ENCODE measurements at regions not wholly inside any gene's neighbourhood (a gene's known extent, or its start where the extent isn't known, plus 50 kb on each side); places are given as distances from the start of the nearest gene placed in this dataset.

DNA sequence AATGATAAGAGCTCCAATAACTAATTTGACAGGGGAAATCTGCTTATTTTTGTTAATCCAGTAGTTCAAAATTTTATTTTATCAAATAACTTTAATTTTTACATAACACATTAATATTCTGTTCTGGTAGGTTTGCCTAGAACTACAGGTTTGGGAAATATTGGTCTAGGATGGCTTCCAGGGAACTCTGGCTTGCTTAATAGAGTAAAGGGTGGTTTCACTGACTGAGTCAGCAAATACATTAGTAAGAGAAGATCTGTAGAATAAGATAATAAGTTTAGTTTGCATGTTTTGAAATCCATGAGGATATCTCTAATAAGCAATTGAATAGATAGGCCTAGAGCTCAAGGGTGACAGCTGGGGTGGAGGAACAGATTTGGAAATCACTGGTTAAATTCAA, 500.7 kb downstream of the ZNF674 start:
- no peak overlapping the region for H3K27ac ChIP-seq
- no peaks in the 10 kb centered on the region for H3K27me3 ChIP-seq
- TF ChIP-seq, protein P1, sequence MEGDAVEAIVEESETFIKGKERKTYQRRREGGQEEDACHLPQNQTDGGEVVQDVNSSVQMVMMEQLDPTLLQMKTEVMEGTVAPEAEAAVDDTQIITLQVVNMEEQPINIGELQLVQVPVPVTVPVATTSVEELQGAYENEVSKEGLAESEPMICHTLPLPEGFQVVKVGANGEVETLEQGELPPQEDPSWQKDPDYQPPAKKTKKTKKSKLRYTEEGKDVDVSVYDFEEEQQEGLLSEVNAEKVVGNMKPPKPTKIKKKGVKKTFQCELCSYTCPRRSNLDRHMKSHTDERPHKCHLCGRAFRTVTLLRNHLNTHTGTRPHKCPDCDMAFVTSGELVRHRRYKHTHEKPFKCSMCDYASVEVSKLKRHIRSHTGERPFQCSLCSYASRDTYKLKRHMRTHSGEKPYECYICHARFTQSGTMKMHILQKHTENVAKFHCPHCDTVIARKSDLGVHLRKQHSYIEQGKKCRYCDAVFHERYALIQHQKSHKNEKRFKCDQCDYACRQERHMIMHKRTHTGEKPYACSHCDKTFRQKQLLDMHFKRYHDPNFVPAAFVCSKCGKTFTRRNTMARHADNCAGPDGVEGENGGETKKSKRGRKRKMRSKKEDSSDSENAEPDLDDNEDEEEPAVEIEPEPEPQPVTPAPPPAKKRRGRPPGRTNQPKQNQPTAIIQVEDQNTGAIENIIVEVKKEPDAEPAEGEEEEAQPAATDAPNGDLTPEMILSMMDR (IDR thresholded peaks at IDR 0.05), result no peak
- H3K4me1 ChIP-seq, result no peaks in the 10 kb centered on the region
- H3K9me3 ChIP-seq, result peaks cover 0 to 15% of the 10 kb centered on the region in 2 donors
- H3K4me3 ChIP-seq, result no peak overlapping the region
- no peaks in the 10 kb centered on the region for H3K36me3 ChIP-seq
- DNase-seq (ENCODE audit: low spot score), result no peak

DNA sequence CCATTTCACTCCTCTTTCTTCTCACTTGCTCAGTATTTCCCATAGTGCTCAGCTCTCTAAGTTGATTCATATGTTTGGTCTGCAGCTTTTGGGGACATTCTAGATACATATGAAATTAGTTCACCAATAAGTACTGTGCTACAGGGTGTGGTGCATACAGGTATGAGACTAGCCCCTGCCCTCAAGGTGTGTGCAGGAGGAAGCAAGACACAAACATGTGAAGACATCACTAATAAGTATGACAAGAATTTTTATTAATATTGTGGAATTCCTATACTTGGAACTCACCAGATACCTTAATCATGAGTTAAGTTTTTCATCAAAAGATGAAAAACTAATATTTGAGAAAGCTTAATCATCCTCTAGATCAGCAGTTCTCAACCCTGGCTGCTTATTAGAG, 505.2 kb downstream of the ZNF674 start:
- no peaks in the 10 kb centered on the region for H3K36me3 ChIP-seq
- DNase-seq (ENCODE audit: low spot score), result no peak
- no peaks in the 10 kb centered on the region for H3K27me3 ChIP-seq
- TF ChIP-seq, protein P1 (IDR thresholded peaks at IDR 0.05), result no peak
- H3K9me3 ChIP-seq, result peaks cover 0 to 15% of the 10 kb centered on the region in 2 donors
- no peak overlapping the region for H3K4me3 ChIP-seq
- H3K27ac ChIP-seq, result no peak overlapping the region
- H3K4me1 ChIP-seq, result no peaks in the 10 kb centered on the region

DNA sequence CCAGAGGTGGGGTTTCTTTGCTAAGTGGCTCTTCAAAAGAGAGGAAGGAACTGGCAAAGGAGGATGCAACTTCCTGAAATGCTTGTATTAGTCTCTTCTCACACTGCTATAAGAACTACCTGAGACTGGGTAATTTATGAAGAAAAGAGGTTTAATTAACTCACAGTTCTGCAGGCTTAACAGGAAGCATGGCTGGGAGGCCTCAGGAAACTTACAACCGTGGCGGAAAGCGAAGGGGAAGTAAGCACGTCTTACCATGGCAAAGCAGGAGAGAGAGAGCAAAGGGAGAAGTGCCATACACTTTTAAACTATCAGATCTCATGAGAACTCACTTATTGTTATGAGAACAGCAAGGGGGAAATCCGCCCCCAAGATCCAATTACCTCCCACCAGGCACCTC, 505.7 kb downstream of the ZNF674 start:
- TF ChIP-seq, protein P1 (IDR thresholded peaks at IDR 0.05), result no peak
- Histone ChIP-seq H3K4me3 (no peak overlapping the region), H3K27ac (no peak overlapping the region), H3K9me3 (peaks cover 0 to 15% of the 10 kb centered on the region in 2 donors), H3K36me3 (no peaks in the 10 kb centered on the region), H3K4me1 (no peaks in the 10 kb centered on the region), H3K27me3 (no peaks in the 10 kb centered on the region)
- DNase-seq (ENCODE audit: low spot score), result no peak

DNA sequence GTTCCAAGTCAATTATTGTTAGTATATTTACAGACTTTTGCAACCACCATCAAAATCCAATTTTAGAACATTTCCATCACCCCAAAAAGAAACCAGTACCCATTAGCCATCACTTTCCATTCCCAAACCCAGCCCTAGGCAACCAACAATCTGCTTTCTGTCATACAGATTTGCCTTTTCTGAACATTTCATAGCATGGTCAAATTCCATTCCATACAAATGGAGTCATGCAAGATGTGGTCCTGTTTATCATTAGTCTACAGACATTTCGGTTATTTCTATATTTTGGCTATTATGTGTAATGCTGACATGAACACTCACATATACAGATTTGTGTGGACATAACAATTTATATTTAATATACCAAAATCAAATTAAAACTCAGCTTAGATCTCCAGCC, 508.7 kb downstream of the ZNF674 start:
- Histone ChIP-seq H3K4me1 (no peaks in the 10 kb centered on the region), H3K4me3 (no peak overlapping the region), H3K9me3 (peaks cover 0 to 9% of the 10 kb centered on the region in 2 donors), H3K27me3 (no peaks in the 10 kb centered on the region), H3K27ac (no peak overlapping the region), H3K36me3 (no peaks in the 10 kb centered on the region)
- TF ChIP-seq, protein P1 (IDR thresholded peaks at IDR 0.05), result no peak
- no peak for DNase-seq (ENCODE audit: low spot score)

DNA sequence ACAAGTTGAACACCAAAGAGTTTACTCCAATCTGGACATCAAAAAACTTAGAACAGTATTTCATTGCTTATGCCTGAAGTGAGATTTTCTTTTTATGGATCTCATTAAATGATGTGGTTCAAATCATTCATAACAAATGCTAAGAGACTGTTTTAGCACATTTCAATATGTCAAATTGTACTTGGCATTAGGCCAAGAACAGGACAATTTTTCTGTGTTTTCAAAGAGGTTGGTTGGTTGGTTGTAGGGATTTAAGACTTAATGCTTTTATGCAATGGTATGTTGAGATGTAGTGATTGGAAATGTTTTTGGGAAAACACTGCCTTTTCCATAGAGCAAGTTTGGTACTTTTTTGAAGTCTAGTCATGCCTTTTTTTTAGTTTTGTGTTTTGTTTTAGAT, 510.4 kb downstream of the ZNF674 start:
- Histone ChIP-seq H3K36me3 (no peaks in the 10 kb centered on the region), H3K9me3 (no peaks in the 10 kb centered on the region), H3K4me3 (no peak overlapping the region), H3K27me3 (no peaks in the 10 kb centered on the region), H3K4me1 (no peaks in the 10 kb centered on the region), H3K27ac (no peak overlapping the region)
- TF ChIP-seq, protein P1 (IDR thresholded peaks at IDR 0.05), result no peak
- DNase-seq (ENCODE audit: low spot score), result no peak

DNA sequence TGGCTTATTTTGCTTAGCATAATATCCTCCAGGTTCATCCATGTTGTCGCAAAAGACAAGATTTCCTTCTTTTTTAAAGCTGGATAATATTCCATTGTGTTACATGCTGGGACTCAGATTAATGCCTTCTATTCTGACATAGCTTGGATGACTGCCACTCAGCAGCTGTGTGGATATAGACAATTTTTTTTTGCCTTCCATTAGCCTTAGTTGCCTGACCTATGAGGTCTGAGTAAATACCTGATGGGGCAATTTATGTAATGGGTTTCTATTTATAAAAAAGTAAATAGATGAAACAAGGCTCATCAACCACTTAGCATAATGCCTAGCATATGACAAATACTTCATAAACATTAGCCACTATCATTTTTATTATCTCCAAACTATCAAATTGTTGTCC, 515.4 kb downstream of the ZNF674 start:
- Histone ChIP-seq H3K27ac (no peak overlapping the region), H3K4me1 (no peaks in the 10 kb centered on the region), H3K4me3 (no peak overlapping the region), H3K27me3 (no peaks in the 10 kb centered on the region), H3K36me3 (no peaks in the 10 kb centered on the region), H3K9me3 (peaks cover 0 to 7% of the 10 kb centered on the region in 2 donors)
- TF ChIP-seq, protein P1 (IDR thresholded peaks at IDR 0.05), result no peak
- no peak for DNase-seq (ENCODE audit: low spot score)

All from right atrium auricular region (tissue), 2 donors.